GM13977 (cell line): ENCODE measurements at regions not wholly inside any gene's neighbourhood (a gene's known extent, or its start where the extent isn't known, plus 50 kb on each side); places are given as distances from the start of the nearest gene placed in this dataset.

Experiments used
- DNase-seq: peaks from one replicate; pipeline ENCODE4 v3.0.0; 2012; ENCODE audit warnings: low spot score
- CTCF ChIP-seq: IDR thresholded peaks from 2 replicates; pipeline ENCODE4 v1.5.1; 2012; ENCODE audit warnings: mild to moderate bottlenecking, control low read depth; ENCODE audit not compliant: insufficient read depth; ENCODE audit errors: extremely low read depth, missing control alignments
- in situ Hi-C: fragments of 300-500 bp; cut with MboI; formaldehyde crosslinking; loops from one replicate; pipeline ENCODE4 v1.12.0; 2022; ENCODE audit warnings: low sequenced_read_pairs, low pct_unique_long_range_greater_than_20kb, mixed read lengths, inconsistent platforms; ENCODE audit not compliant: unreplicated experiment

GRCh38 chr13:87981416-87981815, 310.2 kb downstream of the SLITRK5 start:
- DNase-seq: no peak
- TF ChIP-seq CTCF: no peak
- in situ Hi-C loops: no loop called here

DNA sequence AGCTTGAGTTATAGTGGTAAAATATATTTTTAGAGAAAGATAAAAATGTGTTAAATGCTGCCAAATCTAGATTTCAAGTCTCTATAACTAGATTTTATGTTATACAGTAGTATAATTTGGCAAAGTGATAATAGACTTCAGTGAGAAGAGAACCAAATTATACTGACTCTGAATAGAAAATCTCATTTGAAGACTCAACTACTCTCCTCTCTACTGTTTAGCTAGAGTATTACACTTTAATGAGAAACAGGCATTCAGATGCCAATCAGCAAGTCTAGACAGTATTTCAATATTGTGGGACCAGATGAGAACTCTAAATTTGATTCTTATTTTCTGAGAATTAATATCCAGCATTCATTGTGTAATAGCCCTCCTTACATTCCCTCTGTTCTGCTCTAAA, 311.2 kb downstream of the SLITRK5 start:
- no peak for TF ChIP-seq CTCF
- no peak for DNase-seq
- in situ Hi-C loops: no loop called here

- no peak for TF ChIP-seq CTCF
- in situ Hi-C loops: no loop called here
- DNase-seq: no peak
These were observed 315.6 kb downstream of the SLITRK5 start for GRCh38 chr13:87986639-87987250.

GRCh38 chr13:87998081-87998480, 326.9 kb downstream of the SLITRK5 start:
- DNase-seq: no peak
- TF ChIP-seq CTCF: no peak
- in situ Hi-C loops: no loop called here

DNA sequence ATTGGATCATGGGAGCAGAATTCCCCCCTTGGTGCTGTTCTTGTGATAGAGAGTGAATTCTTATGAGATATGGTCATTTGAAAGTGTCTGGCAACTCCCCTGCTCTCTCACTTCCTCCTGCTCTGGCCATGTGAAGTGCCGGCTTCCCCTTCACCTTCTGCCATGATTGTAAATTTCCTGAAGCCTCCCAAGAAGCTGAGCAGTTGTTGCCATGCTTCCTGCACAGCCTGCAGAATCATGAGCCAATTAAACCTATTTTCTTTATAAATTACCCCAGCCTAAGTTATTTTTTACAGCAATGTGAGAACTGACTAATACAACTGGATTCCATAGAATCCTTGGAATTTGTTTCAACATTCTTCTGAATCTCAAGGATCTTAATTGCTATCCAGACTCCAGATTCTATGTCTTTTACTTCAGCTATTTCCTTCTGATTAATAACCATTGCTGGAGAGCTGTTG, 328.1 kb downstream of the SLITRK5 start:
- no peak for DNase-seq

DNA sequence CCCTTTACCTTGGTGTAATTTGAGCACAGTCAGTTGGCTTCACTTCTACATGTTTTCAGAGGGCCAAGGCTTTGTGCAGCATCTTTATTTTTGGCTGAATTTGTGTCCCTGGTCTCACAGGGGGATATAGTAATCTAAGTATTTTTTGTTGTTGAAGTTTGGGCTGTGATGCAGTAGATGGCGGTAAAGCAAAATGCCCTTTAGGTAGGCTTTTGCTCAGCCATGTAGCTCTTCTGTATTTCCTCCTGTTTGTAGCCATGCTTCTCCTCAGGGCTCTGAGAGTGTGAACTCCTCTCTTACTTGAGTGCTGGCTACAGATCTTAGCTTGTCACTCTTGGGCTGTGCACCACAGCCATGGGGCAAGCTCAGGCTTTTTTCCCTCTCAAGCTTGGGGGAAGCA, 328.6 kb downstream of the SLITRK5 start:
- TF ChIP-seq CTCF: no peak
- no peak for DNase-seq
- in situ Hi-C loops: no loop called here

More for the DNA sequence above, 328.1 kb downstream of the SLITRK5 start:
- TF ChIP-seq CTCF: no peak
- in situ Hi-C loops: no loop called here

GRCh38 chr13:88000239-88000638, 329.1 kb downstream of the SLITRK5 start:
- no peak for TF ChIP-seq CTCF
- in situ Hi-C loops: no loop called here
- no peak for DNase-seq
